NCI-H2196 treated with DMSO at 0.1 percent for 48 hours (cell line): ENCODE measurements at regions not wholly inside any gene's neighbourhood (a gene's known extent, or its start where the extent isn't known, plus 50 kb on each side); places are given as distances from the start of the nearest gene placed in this dataset.

ENCODE experiments used
- DNase-seq: peaks from one replicate; lab custom pipeline; 2025; ENCODE audit not compliant: unreplicated experiment; lab: John Stamatoyannopoulos, UW

GRCh38 chr5:89253666-89254352 is 370.8 kb upstream of the MEF2C start:
- no peak for DNase-seq

DNA sequence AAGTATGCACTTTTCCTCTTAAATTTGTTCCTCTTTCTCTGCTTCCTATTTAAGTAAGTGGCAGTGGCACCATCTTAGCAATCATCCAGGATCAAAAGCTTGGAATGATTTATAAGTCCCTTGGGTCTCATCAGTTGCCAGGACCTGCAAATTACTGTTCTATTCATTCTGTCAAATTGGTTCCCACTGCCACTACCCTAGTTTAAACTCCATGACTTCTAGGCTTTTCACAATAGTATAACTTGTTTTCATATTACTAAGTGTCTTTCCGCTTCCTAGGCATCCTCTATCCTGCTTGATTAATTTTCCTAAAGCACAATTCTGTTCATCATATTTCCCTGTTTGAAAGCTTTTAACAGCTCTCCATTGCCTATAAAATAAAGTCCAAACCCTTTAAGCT is 363.9 kb upstream of the MEF2C start:
- no peak for DNase-seq

- DNase-seq, result no peak
Measured at GRCh38 chr5:89246252-89246651, 363.3 kb upstream of the MEF2C start.

DNA sequence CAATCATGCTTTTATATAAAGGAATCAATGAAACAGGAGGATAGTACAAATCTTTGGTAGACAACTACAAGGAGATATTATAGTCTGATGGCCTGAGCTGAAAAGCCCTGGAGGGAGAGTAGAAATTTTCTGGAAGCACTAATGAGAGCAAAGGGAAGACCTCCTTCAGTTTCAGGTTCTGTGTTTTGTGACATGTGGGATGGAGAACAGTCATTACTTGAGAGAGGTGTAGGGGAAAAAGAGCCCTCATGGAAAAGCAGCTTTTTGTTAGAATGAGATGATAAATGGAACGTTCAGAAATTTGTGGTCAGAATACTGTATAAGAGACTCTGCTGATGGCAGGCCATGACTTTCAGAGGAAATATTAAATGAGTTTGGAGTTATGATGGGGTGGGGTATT is 360.6 kb upstream of the MEF2C start:
- DNase-seq, result no peak

- no peak for DNase-seq
Measured at GRCh38 chr5:89241186-89241585, 358.2 kb upstream of the MEF2C start.

GRCh38 chr5:89236900-89237299 is 353.9 kb upstream of the MEF2C start:
- DNase-seq, result no peak

DNA sequence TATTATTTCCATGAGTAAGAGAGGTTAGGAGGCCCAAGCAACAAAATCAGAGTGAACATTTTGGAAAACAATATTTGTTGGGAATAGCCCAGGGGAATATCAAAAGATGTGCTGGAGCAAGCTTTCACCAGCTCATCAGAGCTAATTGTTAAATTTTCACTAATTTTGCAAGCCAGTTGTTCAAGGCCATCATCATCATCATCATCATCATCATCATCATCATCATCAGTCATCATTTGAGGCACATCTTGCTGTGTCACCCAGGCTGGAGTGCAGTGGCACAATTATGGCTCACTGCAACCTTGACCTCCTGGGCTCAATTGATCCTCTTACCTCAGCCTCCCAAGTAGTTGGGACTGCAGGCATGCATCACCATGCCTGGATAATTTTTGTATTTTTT is 350.5 kb upstream of the MEF2C start:
- DNase-seq, result no peak

GRCh38 chr5:89232139-89232603 is 349.2 kb upstream of the MEF2C start:
- DNase-seq, result no peak

GRCh38 chr5:89230178-89230577 is 347.2 kb upstream of the MEF2C start:
- no peak for DNase-seq

DNA sequence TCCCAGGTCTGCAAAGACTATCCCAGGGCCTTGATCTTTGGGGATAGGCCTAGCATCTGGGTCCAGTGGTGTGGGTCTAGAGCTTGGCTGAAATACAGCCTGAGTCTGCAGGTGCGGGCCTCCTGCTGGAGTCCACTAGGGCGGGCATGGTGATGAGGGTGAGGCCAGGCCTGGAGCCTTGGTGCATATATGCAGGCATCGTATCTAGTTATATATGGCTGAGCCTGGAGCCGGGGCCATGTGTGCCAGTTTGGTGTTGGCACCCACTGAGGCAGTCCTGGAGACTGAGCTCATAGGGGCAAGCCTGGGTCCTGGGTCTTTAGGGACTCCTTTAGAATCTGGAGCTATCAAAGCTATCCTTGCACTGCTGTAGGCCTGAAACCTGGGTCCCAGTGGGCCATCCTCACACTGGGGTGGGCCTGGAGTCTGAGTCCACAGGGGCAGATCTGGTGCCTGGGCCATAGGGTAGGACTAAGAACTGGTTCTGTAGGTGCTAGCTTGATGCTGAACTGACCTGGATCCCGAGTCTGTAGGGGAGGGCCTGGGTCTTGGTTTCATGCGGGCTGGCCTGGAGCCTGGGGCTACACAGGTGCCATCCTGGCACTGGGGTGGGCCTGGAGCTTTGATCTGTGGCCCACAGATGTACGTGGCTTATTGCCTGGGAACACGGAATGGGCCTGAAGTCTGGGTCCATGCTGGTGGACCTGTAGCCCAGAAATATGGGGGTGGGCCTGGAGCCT is 346.5 kb upstream of the MEF2C start:
- no peak for DNase-seq

- DNase-seq, result no peak
Measured at GRCh38 chr5:89228355-89228754, 345.4 kb upstream of the MEF2C start.

DNA sequence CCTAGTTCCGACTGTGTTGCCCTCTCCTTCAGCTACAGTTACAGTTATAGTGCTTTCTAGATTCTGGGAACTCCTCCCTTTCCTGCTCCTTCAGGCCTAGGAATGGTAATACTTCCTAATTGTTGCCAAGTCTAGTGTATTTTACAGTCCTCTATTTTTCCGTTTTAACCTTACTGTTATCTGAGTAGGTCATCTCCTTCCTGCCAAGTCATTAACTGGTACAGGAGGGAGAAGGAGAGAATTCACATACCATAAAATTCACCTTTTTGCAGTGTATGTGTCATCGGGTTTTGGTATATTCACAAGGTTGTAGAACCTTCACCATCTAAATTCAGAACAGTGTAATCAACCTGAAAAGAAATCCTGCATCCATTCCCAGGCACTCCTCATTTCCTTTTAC is 335.4 kb upstream of the MEF2C start:
- no peak for DNase-seq

GRCh38 chr5:89216606-89217005 is 333.6 kb upstream of the MEF2C start:
- DNase-seq, result no peak

DNA sequence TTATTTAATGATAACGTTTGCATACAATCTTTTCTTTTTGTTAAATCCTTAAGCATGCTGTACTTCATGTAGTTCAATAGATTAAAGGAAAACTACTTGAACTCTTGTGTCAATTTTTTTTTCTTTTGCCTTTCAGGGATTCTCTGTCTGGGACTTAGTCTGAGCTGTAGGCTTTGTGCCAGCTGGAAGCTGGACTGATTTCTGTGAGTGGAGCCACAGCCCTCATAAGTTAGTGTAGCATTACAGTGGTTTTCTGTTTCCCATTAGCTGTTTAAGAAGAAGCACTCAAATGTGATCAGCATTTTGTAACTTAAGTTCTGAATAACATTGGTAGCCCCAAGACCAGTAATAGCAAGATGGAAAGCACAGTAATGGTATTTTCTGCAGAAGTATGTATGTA is 330.6 kb upstream of the MEF2C start:
- no peak for DNase-seq

- DNase-seq, result no peak
Measured at GRCh38 chr5:89211836-89212235, 328.9 kb upstream of the MEF2C start.

- DNase-seq, result no peak
Measured at GRCh38 chr5:89208811-89209210, 325.8 kb upstream of the MEF2C start.

DNA sequence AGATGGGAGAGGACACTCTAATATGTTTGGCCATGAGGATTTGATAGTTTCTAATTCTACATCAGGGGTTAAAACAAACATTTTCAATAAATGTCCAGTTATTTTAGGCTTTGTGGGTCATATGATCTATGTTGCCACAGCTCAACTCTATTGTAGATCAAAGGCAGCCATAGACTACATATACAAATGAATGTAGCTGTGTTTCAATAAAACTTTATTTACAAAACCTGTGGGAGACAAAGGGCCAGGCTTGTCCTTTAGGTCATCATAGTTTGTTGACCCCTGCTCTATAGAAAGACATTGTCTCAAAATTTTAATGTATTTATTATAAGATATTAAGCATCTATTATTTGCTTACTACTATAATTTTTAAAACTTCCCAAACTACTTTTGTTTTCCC is 325.4 kb upstream of the MEF2C start:
- no peak for DNase-seq

DNA sequence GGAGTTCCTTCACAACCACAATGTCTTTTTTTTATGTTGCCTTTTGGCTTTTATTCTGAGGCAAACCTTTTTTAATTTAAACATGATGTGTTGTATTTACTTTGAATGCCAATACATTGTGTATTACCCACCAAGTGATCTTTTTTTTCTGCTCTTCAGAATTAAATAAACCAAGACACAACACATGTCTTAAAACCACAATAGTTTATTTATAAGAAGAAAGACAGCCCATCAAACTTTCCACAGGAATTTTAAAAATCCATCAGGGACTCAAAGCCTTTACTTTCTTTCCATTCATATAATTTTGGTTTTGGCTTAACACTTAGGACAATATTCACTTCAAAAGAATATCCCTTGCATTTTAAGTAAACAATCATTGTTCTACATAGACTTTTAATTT is 321.8 kb upstream of the MEF2C start:
- no peak for DNase-seq

GRCh38 chr5:89203611-89204010 is 320.6 kb upstream of the MEF2C start:
- DNase-seq, result no peak

DNA sequence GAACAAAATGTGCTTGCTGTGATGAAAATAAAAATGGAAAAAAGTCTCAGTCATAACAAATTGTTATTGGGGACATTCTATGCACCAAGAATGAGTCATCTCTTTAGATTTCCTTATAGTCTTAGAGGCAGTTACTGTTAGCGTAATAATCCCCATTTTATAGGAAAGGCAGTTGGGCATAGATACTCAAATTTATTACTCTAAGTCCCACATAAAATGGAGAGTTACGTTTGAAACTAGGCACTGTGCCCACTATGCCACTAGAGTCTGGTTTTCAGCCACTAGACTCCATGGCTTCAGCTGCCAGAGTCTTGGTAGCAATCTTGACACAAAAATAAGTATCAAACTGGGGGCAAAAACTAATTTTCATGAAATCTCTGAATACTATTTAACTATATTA is 317.9 kb upstream of the MEF2C start:
- no peak for DNase-seq

DNA sequence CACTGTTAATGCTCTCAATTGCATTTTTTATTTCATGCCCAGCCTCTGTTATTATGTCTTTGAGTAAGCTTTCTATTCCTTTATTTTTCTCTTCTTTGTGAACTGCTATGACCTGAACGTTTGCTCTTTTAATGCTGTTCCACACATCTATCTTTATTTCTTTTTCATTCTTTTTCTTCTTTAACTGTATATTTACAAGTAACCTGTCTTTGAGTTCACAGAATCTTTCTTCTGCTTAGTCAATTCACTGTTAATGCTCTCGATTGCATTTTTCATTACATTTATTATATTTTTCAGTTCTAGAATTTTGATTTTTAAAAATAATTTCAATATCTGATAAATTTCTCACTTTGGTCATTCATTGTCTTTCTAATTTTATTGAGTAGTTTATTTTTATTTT is 316.3 kb upstream of the MEF2C start:
- no peak for DNase-seq

- no peak for DNase-seq
Measured at GRCh38 chr5:89191374-89191773, 308.4 kb upstream of the MEF2C start.
